Panc1 (cell line): ENCODE measurements at regions not wholly inside any gene's neighbourhood (a gene's known extent, or its start where the extent isn't known, plus 50 kb on each side); places are given as distances from the start of the nearest gene placed in this dataset.

ENCODE experiments used
- ATAC-seq: fragments of 200-7000 bp; cut with Tn5 transposase; 2 replicates; pipeline ENCODE4 v1.9.1; 2020; ENCODE audit warnings: mild to moderate bottlenecking, moderate library complexity
- BruUV-seq: library from RNA; stranded (reverse); fragments of 400-500 nt; replicated peaks from 2 replicates; lab custom pipeline; 2021; lab: Mats Ljungman, UMichigan
- CTCF ChIA-PET: fragments of 300-600 bp; sonication (Branson Sonifier 250); formaldehyde crosslinking; loops from one replicate; lab custom pipeline; 2022; ENCODE audit warnings: antibody characterized with exemption; lab: Charles Lee
- POLR2A ChIA-PET: fragments of 300-600 bp; sonication (Branson Sonifier 250); formaldehyde crosslinking; loops from one replicate; lab custom pipeline; 2022; ENCODE audit warnings: antibody characterized with exemption; lab: Charles Lee
- DNase-seq: peaks from one replicate; pipeline ENCODE4 v3.0.0-alpha.2; 2010; ENCODE audit warnings: low read depth, low spot score
- H3K27ac ChIP-seq: 2 replicates; pipeline ENCODE4 v1.5.1; 2011; ENCODE audit warnings: mild to moderate bottlenecking, low read length, inconsistent platforms
- H3K27me3 ChIP-seq: fragments of 200-500 bp; sonication (Bioruptor generic); 2 replicates; pipeline ENCODE4 v1.6.0; 2014; ENCODE audit warnings: low read length, inconsistent platforms; ENCODE audit not compliant: control insufficient read depth, insufficient read depth
- H3K36me3 ChIP-seq: fragments of 200-500 bp; sonication (Bioruptor generic); 2 replicates; pipeline ENCODE4 v1.5.1; 2014; ENCODE audit warnings: inconsistent platforms, mild to moderate bottlenecking, low read length, moderate library complexity; ENCODE audit not compliant: control insufficient read depth, insufficient read depth
- H3K4me1 ChIP-seq: 2 replicates; pipeline ENCODE4 v1.5.1; 2011; ENCODE audit warnings: inconsistent platforms, mild to moderate bottlenecking, low read length, moderate library complexity; ENCODE audit not compliant: control insufficient read depth, insufficient read depth
- H3K4me3 ChIP-seq, 2 experiments: 2 replicates each; pipeline ENCODE4 v1.5.1; 2011 to 2012; ENCODE audit warnings: low read depth in 2 of 2, low read length in 2 of 2, mild to moderate bottlenecking in 2 of 2, inconsistent platforms in 1 of 2, moderate library complexity in 1 of 2
- H3K9me3 ChIP-seq: fragments of 200-500 bp; sonication (Bioruptor generic); 2 replicates; pipeline ENCODE4 v1.5.1; 2014; ENCODE audit warnings: low read depth, mild to moderate bottlenecking, inconsistent platforms, low read length, moderate library complexity; ENCODE audit not compliant: control insufficient read depth, insufficient read depth
- POLR2AphosphoS5 ChIP-seq: IDR thresholded peaks from 2 replicates; pipeline ENCODE4 v1.6.1; 2012; ENCODE audit warnings: mild to moderate bottlenecking, low read depth, low read length, moderate library complexity
- SIN3A ChIP-seq: IDR thresholded peaks from 2 replicates; pipeline ENCODE4 v1.6.1; 2012; ENCODE audit warnings: low read depth, mild to moderate bottlenecking, low read length, moderate library complexity, borderline replicate concordance; ENCODE audit not compliant: insufficient read depth
- TCF7L2 ChIP-seq: IDR thresholded peaks from 2 replicates; pipeline ENCODE4 v1.6.1; 2011; ENCODE audit warnings: mild to moderate bottlenecking, low read depth, low read length, inconsistent platforms
- in situ Hi-C: cut with HindIII; loops from 2 replicates; pipeline ENCODE4 v1.10.0; 2016; ENCODE audit warnings: low sequenced_read_pairs, low pct_unique_long_range_greater_than_20kb
- intact Hi-C: fragments of 100-400 bp; cut with micrococcal nuclease; formaldehyde crosslinking; loops from one replicate; pipeline ENCODE4 v1.10.0; 2022; ENCODE audit not compliant: unreplicated experiment
- TF ChIP-seq, protein P1 (sequence below): fragments of 450-650 bp; IDR thresholded peaks from 2 replicates; pipeline ENCODE4 v1.5.1; 2017; ENCODE audit warnings: mild to moderate bottlenecking
- TF ChIP-seq, protein P2 (sequence below), 2 experiments: IDR thresholded peaks; 2 replicates each; pipeline ENCODE4 v1.6.1; 2011 to 2012; ENCODE audit warnings: low read depth in 2 of 2, control low read depth in 1 of 2, low read length in 1 of 2, mild to moderate bottlenecking in 1 of 2, moderate library complexity in 1 of 2; ENCODE audit not compliant: insufficient read depth in 1 of 2

DNA sequence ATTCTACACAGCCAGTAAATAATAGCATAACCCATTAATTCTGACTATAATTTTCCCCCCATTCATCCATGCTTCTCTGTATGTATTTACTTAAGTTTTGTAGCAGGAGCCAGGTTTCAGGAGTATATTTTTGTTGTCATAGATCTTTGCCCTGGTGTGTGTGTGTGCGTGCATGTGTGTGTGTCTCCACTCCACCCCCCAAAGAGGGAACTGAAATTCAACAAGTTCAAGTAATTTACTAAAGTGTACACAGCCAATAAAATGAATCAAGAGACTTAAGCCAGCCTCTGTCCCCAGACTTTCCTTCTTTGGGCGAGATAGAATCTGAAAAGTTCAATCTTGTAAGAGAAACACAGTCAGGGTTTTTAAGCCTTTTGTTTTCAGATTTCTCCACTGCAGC, 792.0 kb downstream of the MED13L start:
- TF ChIP-seq, protein P1, sequence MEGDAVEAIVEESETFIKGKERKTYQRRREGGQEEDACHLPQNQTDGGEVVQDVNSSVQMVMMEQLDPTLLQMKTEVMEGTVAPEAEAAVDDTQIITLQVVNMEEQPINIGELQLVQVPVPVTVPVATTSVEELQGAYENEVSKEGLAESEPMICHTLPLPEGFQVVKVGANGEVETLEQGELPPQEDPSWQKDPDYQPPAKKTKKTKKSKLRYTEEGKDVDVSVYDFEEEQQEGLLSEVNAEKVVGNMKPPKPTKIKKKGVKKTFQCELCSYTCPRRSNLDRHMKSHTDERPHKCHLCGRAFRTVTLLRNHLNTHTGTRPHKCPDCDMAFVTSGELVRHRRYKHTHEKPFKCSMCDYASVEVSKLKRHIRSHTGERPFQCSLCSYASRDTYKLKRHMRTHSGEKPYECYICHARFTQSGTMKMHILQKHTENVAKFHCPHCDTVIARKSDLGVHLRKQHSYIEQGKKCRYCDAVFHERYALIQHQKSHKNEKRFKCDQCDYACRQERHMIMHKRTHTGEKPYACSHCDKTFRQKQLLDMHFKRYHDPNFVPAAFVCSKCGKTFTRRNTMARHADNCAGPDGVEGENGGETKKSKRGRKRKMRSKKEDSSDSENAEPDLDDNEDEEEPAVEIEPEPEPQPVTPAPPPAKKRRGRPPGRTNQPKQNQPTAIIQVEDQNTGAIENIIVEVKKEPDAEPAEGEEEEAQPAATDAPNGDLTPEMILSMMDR: no peak
- TF ChIP-seq, protein P2, sequence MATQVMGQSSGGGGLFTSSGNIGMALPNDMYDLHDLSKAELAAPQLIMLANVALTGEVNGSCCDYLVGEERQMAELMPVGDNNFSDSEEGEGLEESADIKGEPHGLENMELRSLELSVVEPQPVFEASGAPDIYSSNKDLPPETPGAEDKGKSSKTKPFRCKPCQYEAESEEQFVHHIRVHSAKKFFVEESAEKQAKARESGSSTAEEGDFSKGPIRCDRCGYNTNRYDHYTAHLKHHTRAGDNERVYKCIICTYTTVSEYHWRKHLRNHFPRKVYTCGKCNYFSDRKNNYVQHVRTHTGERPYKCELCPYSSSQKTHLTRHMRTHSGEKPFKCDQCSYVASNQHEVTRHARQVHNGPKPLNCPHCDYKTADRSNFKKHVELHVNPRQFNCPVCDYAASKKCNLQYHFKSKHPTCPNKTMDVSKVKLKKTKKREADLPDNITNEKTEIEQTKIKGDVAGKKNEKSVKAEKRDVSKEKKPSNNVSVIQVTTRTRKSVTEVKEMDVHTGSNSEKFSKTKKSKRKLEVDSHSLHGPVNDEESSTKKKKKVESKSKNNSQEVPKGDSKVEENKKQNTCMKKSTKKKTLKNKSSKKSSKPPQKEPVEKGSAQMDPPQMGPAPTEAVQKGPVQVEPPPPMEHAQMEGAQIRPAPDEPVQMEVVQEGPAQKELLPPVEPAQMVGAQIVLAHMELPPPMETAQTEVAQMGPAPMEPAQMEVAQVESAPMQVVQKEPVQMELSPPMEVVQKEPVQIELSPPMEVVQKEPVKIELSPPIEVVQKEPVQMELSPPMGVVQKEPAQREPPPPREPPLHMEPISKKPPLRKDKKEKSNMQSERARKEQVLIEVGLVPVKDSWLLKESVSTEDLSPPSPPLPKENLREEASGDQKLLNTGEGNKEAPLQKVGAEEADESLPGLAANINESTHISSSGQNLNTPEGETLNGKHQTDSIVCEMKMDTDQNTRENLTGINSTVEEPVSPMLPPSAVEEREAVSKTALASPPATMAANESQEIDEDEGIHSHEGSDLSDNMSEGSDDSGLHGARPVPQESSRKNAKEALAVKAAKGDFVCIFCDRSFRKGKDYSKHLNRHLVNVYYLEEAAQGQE (IDR thresholded peaks at IDR 0.05; ENCODE audit: insufficient read depth in 1 of 2, low read depth in 2 of 2, low read length in 1 of 2): no peak
- TF ChIP-seq TCF7L2: no peak
- TF ChIP-seq SIN3A: no peak
- TF ChIP-seq POLR2AphosphoS5: no peak
- no peaks in the 10 kb centered on the region for H3K4me1 ChIP-seq
- ChIA-PET POLR2A (no interaction called here), CTCF (no interaction called here)
- in situ Hi-C loops (no loop called here), intact Hi-C loops (no loop called here)
- no peak for ATAC-seq
- no peaks in the 10 kb centered on the region for H3K36me3 ChIP-seq
- no peaks in the 10 kb centered on the region for H3K27me3 ChIP-seq
- H3K27ac ChIP-seq: no peak overlapping the region
- no peaks in the 10 kb centered on the region for H3K9me3 ChIP-seq
- BruUV-seq: no TSS peak
- H3K4me3 ChIP-seq: no peak overlapping the region
- DNase-seq: no peak

DNA sequence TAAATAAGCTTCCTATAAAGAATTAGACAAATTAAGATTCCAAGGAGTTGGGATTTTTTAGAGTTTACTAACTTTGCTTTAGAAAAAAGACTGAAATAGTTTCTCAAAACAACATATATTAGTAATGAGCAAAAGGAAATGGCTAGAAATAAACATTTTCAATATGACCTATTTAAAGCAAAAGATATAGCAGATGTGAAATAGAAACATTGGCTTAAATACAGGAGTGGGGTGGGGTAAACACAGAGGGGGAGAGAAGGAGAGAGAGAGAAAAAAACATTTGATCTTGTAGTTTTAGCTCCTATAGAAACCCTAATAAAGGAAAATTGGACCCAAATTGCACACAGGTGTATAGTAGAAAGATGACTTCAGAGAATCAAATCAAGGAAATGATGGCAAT, 794.5 kb downstream of the MED13L start:
- BruUV-seq: no TSS peak
- Histone ChIP-seq H3K4me1 (no peaks in the 10 kb centered on the region), H3K4me3 (no peak overlapping the region), H3K27me3 (no peaks in the 10 kb centered on the region), H3K36me3 (no peaks in the 10 kb centered on the region), H3K9me3 (no peaks in the 10 kb centered on the region), H3K27ac (no peak overlapping the region)
- TF ChIP-seq, protein P1: no peak
- no peak for TF ChIP-seq SIN3A
- TF ChIP-seq TCF7L2: no peak
- ChIA-PET CTCF (no interaction called here), POLR2A (no interaction called here)
- intact Hi-C loops (no loop called here), in situ Hi-C loops (no loop called here)
- DNase-seq (no peak), ATAC-seq (no peak)

DNA sequence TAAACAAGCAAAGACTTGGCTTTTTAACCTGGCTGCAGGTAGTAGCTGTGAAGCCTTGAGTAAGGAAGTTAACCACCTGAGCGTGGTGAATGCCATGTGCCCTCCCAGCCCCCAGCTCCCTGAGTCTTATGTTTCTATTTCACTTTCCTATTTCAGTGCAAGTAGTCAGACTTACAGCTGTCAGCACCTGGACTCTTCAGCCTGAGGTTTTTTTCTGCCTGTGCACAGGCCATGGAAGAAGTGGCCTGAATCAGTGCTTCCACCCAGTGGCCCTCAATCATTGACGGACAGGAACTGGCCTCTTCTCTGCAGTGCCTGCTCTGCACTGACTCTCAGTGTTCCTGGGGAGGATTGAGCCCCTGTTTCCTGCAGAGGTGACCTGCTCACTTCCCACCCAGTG, 796.4 kb downstream of the MED13L start:
- ChIA-PET CTCF (no interaction called here), POLR2A (no interaction called here)
- H3K4me3 ChIP-seq: no peak overlapping the region
- no peaks in the 10 kb centered on the region for H3K9me3 ChIP-seq
- intact Hi-C loops (no loop called here), in situ Hi-C loops (no loop called here)
- H3K4me1 ChIP-seq: no peaks in the 10 kb centered on the region
- no peaks in the 10 kb centered on the region for H3K27me3 ChIP-seq
- BruUV-seq: no TSS peak
- no peak for ATAC-seq
- H3K27ac ChIP-seq: no peak overlapping the region
- DNase-seq: no peak
- no peaks in the 10 kb centered on the region for H3K36me3 ChIP-seq
- TF ChIP-seq, protein P2 (IDR thresholded peaks at IDR 0.05; ENCODE audit: insufficient read depth in 1 of 2, low read depth in 2 of 2, low read length in 1 of 2): no peak
- TF ChIP-seq POLR2AphosphoS5 (no peak), TCF7L2 (no peak), SIN3A (no peak)
- TF ChIP-seq, protein P1: no peak
